Psoas muscle (tissue), 7 donors: ENCODE measurements at regions not wholly inside any gene's neighbourhood (a gene's known extent, or its start where the extent isn't known, plus 50 kb on each side); places are given as distances from the start of the nearest gene placed in this dataset.

Experiments used
- ATAC-seq, 4 donors: fragments of 200-7000 bp; cut with Tn5 transposase; one replicate each; pipeline ENCODE4 v1.9.1; 2020; ENCODE audit warnings: moderate library complexity in 3 of 4, mild to moderate bottlenecking in 2 of 4
- DNase-seq, 2 donors: peaks; one replicate each; pipeline ENCODE4 v3.0.0-alpha.2; 2020
- H3K27ac ChIP-seq: fragments of 200-600 bp; one replicate; pipeline ENCODE4 v1.8.0; 2022
- H3K27me3 ChIP-seq, 3 donors: fragments of 200-600 bp in 1 of 3; one replicate each; pipeline versions ENCODE4 v1.6.1 to v1.8.0; 2013 to 2022; ENCODE audit warnings: low read length in 2 of 3, mild to moderate bottlenecking in 2 of 3, moderate library complexity in 1 of 3; ENCODE audit not compliant: insufficient read depth in 3 of 3
- H3K36me3 ChIP-seq, 2 donors: fragments of 200-600 bp in 1 of 2; one replicate each; pipeline versions ENCODE4 v1.6.1 to v1.8.0; 2013 to 2022; ENCODE audit warnings: low read depth in 1 of 2, mild to moderate bottlenecking in 1 of 2, moderate library complexity in 1 of 2; ENCODE audit not compliant: insufficient read depth in 1 of 2
- H3K4me1 ChIP-seq: fragments of 200-600 bp; one replicate; pipeline ENCODE4 v1.8.0; 2022
- H3K4me3 ChIP-seq: fragments of 200-600 bp; one replicate; pipeline ENCODE4 v1.8.0; 2022; ENCODE audit warnings: mild to moderate bottlenecking
- H3K9me3 ChIP-seq: fragments of 200-600 bp; one replicate; pipeline ENCODE4 v1.8.0; 2022
- WGBS, 3 donors: extraction: QIAGEN DNeasy Blood & Tissue Kit; methylation state at CpG; one replicate each; pipeline versions ENCODE4 v1.1.6 to v1.1.7; 2013; 5-methylcytosine and 5-hydroxymethylcytosine counted together
- intact Hi-C, 2 donors: fragments of 100-400 bp; cut with DNase I; formaldehyde crosslinking; loops; one replicate each; pipeline versions ENCODE4 v1.11.0 to v1.14.2; 2022
- TF ChIP-seq, protein P1 (sequence below): fragments of 200-600 bp; IDR thresholded peaks from one replicate; pipeline ENCODE4 v1.8.0; 2022; ENCODE audit warnings: antibody characterized with exemption
- donor health status: healthy with polysubstance abuse.
- donor health status: DM: no; HTN: no; CAD: no; lungs with moderate emphysema.
- donor health status: Bipolar disorder and iron deficiency.
- donor health status: healthy.
- donor health status: DM: yes; HTN: yes; CAD: no.
- donor health status: DM: no; HTN: no; CAD: no.
- donor health status: DM: yes; HTN: yes; CAD: no.

DNA sequence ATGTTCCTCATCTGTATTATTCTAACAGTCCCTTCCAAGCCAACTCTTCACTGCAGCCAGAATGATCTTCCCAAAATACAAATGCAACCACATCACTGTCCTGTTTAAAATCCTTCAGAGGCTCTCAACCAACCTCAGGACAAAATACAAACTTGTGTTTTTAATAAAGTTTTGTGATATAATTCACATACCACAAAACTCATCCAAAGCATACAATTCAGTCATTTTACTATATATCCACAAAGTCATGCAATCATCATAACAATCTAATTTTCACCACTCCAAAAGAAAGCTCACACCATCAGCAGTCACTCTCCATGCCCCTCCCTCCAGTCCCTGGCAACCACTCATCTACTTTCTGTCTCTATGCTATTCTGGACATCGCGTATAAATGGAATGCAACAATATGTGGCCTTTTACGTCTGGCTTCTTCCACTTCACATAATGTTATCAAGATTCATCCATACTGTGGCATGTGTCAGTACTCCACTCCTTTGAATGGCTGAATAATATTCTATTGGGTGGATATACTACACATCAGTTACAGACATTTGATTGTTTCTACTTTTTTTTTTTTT, 81.7 kb upstream of the DOCK9 start:
- Histone ChIP-seq H3K36me3 (no peaks in the 10 kb centered on the region), H3K27me3 (no peaks in the 10 kb centered on the region), H3K4me3 (no peak overlapping the region), H3K9me3 (no peaks in the 10 kb centered on the region), H3K4me1 (no peaks in the 10 kb centered on the region), H3K27ac (no peak overlapping the region)
- intact Hi-C loops, result no loop called here
- ATAC-seq (no peak), DNase-seq (no peak)
- 86 to 89% (median 89%) methylated on average over 3 of the region's 3 CpGs for WGBS, 3 donors
- TF ChIP-seq, protein P1, sequence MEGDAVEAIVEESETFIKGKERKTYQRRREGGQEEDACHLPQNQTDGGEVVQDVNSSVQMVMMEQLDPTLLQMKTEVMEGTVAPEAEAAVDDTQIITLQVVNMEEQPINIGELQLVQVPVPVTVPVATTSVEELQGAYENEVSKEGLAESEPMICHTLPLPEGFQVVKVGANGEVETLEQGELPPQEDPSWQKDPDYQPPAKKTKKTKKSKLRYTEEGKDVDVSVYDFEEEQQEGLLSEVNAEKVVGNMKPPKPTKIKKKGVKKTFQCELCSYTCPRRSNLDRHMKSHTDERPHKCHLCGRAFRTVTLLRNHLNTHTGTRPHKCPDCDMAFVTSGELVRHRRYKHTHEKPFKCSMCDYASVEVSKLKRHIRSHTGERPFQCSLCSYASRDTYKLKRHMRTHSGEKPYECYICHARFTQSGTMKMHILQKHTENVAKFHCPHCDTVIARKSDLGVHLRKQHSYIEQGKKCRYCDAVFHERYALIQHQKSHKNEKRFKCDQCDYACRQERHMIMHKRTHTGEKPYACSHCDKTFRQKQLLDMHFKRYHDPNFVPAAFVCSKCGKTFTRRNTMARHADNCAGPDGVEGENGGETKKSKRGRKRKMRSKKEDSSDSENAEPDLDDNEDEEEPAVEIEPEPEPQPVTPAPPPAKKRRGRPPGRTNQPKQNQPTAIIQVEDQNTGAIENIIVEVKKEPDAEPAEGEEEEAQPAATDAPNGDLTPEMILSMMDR, result no peak

DNA sequence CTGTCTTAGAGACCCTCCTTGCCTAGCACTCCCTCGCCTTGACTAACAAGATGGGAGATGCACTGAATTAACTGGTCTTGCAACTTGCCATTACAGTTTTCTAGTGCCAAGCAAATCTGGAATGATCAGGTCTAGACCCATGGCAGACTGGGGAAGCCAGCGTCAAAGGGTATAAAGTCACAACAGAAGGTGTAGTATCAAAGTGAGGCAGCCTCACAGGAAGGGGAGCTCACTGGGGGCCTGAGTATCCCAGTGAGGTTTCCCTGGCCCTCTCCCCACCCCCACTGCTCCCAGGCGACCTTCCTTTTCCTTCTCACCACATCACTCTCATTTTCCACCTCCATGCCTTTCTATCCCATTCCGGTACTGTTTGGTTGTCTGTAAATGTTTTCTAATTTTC, 83.5 kb upstream of the DOCK9 start:
- Histone ChIP-seq H3K36me3 (no peaks in the 10 kb centered on the region), H3K4me3 (no peak overlapping the region), H3K27me3 (no peaks in the 10 kb centered on the region), H3K27ac (no peak overlapping the region), H3K9me3 (no peaks in the 10 kb centered on the region), H3K4me1 (no peaks in the 10 kb centered on the region)
- WGBS, 3 donors, result 78 to 93% (median 82%) methylated on average over 4 of the region's 4 CpGs
- intact Hi-C loops, result no loop called here
- no peak for DNase-seq
- no peak for ATAC-seq
- TF ChIP-seq, protein P1, result no peak

DNA sequence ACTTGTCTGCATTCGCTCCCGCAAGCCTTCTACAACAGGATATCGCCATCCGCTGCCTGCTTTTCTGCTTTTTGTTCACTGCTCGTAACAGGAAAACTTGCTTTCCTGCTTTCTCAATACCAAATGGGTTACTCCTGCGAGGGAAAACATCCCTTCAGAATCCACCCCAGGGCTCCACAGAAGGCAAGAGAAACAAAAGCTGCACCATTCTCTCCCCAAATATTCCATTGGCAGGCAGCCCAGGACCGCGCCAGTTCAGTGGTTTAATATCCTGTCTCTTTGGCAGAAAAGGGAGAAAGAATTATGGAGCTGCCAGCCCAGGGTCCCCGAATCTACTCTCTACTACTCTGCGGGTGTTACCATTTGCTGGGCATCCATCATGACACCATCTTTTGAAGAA, 84.7 kb upstream of the DOCK9 start:
- Histone ChIP-seq H3K4me1 (no peaks in the 10 kb centered on the region), H3K27ac (peak overlapping the region; percentile 41)
- peak in 1 of 2 donors; percentile 35 for DNase-seq

DNA sequence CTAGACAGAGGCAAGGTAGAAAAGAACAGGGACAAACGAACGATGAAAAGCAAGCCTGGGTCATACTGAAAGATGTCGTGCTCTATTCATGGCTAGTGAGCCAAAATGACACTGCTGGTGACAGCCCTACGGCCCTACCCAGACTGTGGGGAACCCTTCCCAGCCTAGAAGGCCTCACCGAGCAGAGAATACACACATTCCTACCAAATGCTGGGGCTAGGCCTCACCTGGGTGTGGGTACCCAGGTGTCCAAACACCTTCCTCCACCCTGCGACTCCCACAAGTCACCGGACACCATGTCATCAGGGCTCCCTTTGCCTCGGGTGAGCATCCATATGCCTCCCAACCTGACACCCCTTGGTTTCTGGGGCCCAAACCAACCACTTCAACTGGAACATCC, 85.3 kb upstream of the DOCK9 start:
- 89 to 94% (median 91%) methylated on average over 8 of the region's 8 CpGs for WGBS, 3 donors
- DNase-seq (no peak), ATAC-seq (no peak)
- TF ChIP-seq, protein P1, result no peak
- Histone ChIP-seq H3K4me3 (no peak overlapping the region), H3K36me3 (no peaks in the 10 kb centered on the region), H3K27me3 (no peaks in the 10 kb centered on the region), H3K4me1 (no peaks in the 10 kb centered on the region), H3K27ac (peak overlapping the region; percentile 41), H3K9me3 (no peaks in the 10 kb centered on the region)
- intact Hi-C loops, result no loop called here

More for the DNA sequence above, 84.7 kb upstream of the DOCK9 start:
- WGBS, 3 donors, result 47 to 52% (median 50%) methylated on average over 10 of the region's 10 CpGs
- intact Hi-C loops, result no loop called here
- no peak for ATAC-seq
- H3K9me3 ChIP-seq, result no peaks in the 10 kb centered on the region
- no peak overlapping the region for H3K4me3 ChIP-seq
- TF ChIP-seq, protein P1, result no peak
- no peaks in the 10 kb centered on the region for H3K36me3 ChIP-seq
- H3K27me3 ChIP-seq, result no peaks in the 10 kb centered on the region

DNA sequence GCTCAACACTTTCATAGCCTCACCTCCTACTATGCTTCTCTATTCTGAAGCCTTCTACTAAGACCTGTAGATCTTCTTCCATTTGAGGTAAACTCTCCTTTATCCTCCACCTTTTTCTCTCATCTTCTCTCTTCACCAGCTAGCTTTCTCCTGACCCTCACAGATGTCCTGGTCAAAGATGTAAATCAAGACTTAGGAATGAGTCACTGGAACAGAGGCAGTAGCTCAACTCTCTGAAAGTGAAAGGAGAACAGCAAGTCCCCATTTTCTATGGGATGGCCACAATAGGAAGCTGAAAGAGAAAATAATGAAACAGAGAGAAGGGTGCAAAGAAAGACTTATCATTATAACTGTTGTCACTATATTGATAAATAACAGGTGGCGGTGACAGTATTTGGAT, 86.1 kb upstream of the DOCK9 start:
- H3K4me1 ChIP-seq, result no peaks in the 10 kb centered on the region
- TF ChIP-seq, protein P1, result no peak
- DNase-seq (no peak), ATAC-seq (no peak)
- no peak overlapping the region for H3K4me3 ChIP-seq
- no peak overlapping the region for H3K27ac ChIP-seq
- intact Hi-C loops, result no loop called here
- H3K27me3 ChIP-seq, result no peaks in the 10 kb centered on the region
- no peaks in the 10 kb centered on the region for H3K9me3 ChIP-seq
- H3K36me3 ChIP-seq, result no peaks in the 10 kb centered on the region
- 97 to 100% (median 100%) methylated on average over 1 of the region's 1 CpG for WGBS, 3 donors
